Esophagus muscularis mucosa (tissue), 4 donors: ENCODE measurements at regions not wholly inside any gene's neighbourhood (a gene's known extent, or its start where the extent isn't known, plus 50 kb on each side); places are given as distances from the start of the nearest gene placed in this dataset.
"Not testable (repeated sequence)": the region's sequence is repeated elsewhere in the genome, so short reads cannot be mapped to it uniquely, and the experiment has no call there.

Source experiments
- DNase-seq: peaks from one replicate; pipeline ENCODE4 v3.0.0-alpha.2; 2017; ENCODE audit errors: extremely low spot score
- H3K27ac ChIP-seq, 4 donors: fragments of 200-600 bp; sonication (generic); replicated peaks in 1 of 4; 1 replicate in 3 of 4; 2 replicates in 1 of 4; pipeline ENCODE4 v1.5.1; 2016 to 2019; ENCODE audit warnings: mild to moderate bottlenecking in 1 of 4
- H3K27me3 ChIP-seq, 4 donors: fragments of 200-600 bp; sonication (generic); one replicate each; pipeline versions ENCODE4 v1.5.1 to v1.6.0; 2016 to 2019
- H3K36me3 ChIP-seq, 4 donors: fragments of 200-600 bp; sonication (generic); one replicate each; pipeline ENCODE4 v1.5.1; 2016 to 2019
- H3K4me1 ChIP-seq, 4 donors: fragments of 200-600 bp; sonication (generic); one replicate each; pipeline ENCODE4 v1.5.1; 2016 to 2019
- H3K4me3 ChIP-seq, 4 donors: fragments of 200-600 bp; sonication (generic); 1 replicate in 2 of 4; 2 replicates in 2 of 4; pipeline ENCODE4 v1.5.1; 2016 to 2019; ENCODE audit warnings: mild to moderate bottlenecking in 4 of 4, moderate library complexity in 1 of 4
- H3K9me3 ChIP-seq, 4 donors: fragments of 200-600 bp; sonication (generic); 1 replicate in 3 of 4; 2 replicates in 1 of 4; pipeline ENCODE4 v1.5.1; 2016 to 2019
- CTCF ChIP-seq, 3 experiments: fragments of 200-600 bp in 2 of 3; fragments of 450-650 bp in 1 of 3; sonication (generic) in 2 of 3; IDR thresholded peaks; one replicate each; pipeline ENCODE4 v1.5.1; 2017 to 2019; ENCODE audit warnings: antibody characterized with exemption in 3 of 3, mild to moderate bottlenecking in 2 of 3, moderate library complexity in 1 of 3
- EP300 ChIP-seq: sonication (generic); formaldehyde crosslinking; IDR thresholded peaks from one replicate; pipeline ENCODE4 v1.6.1; 2017; ENCODE audit warnings: antibody characterized with exemption
- POLR2A ChIP-seq: fragments of 450-650 bp; IDR thresholded peaks from one replicate; pipeline ENCODE4 v1.6.1; 2017; ENCODE audit warnings: antibody characterized with exemption, moderate library complexity, mild to moderate bottlenecking, low read depth
- POLR2AphosphoS5 ChIP-seq, 2 donors: sonication (generic); formaldehyde crosslinking; IDR thresholded peaks; one replicate each; pipeline ENCODE4 v1.6.1; 2017; ENCODE audit warnings: antibody characterized with exemption in 2 of 2
- WGBS: methylation state at CpG from one replicate; pipeline ENCODE4 v1.1.5; 2018; 5-methylcytosine and 5-hydroxymethylcytosine counted together
- intact Hi-C: fragments of 100-400 bp; cut with DNase I; formaldehyde crosslinking; loops from one replicate; pipeline ENCODE4 v1.15.1; 2023

- peak in 2 of 3 experiments; percentile 29 to 38 for TF ChIP-seq CTCF (IDR thresholded peaks at IDR 0.05)
- H3K4me3 ChIP-seq, H3K9me3 ChIP-seq, H3K36me3 ChIP-seq, H3K4me1 ChIP-seq, H3K27ac ChIP-seq, intact Hi-C loops, H3K27me3 ChIP-seq, DNase-seq: not testable (repeated sequence)
- WGBS: 0% methylated on average over 1 of the region's 6 CpGs
Observed at GRCh38 chr15:31650055-31650701, 323.5 kb downstream of the KLF13 start.

DNA sequence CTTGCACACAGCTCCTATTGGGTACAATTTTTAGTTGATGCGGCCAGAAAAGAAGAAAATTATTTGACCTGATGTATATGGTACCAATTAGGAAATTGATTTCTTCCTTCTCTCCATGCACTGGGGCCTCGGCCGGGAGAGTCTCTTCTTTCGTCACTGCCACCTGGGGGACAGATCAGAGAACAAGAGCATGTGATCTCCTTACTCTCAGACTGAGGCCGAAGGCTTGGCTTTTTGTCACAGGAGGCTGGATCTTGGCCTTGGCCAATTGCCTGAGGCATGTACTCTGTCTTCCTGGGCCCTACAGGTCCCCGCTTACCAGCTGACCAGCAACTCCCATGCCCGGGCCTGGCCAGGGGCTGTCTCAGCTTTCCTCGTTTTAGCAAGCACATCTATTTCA, 330.3 kb downstream of the KLF13 start:
- H3K27me3 ChIP-seq, intact Hi-C loops, H3K4me3 ChIP-seq, H3K27ac ChIP-seq, DNase-seq, H3K9me3 ChIP-seq, H3K4me1 ChIP-seq, H3K36me3 ChIP-seq: not testable (repeated sequence)
- 72% methylated on average over 8 of the region's 8 CpGs for WGBS

GRCh38 chr15:31660816-31661215, 334.2 kb downstream of the KLF13 start:
- H3K27ac ChIP-seq: no peak overlapping the region
- WGBS: 86% methylated on average over 4 of the region's 4 CpGs
- H3K4me3 ChIP-seq: no peak overlapping the region
- intact Hi-C loops: no loop called here
- no peaks in the 10 kb centered on the region for H3K9me3 ChIP-seq
- no peaks in the 10 kb centered on the region for H3K4me1 ChIP-seq
- TF ChIP-seq POLR2AphosphoS5 (IDR thresholded peaks at IDR 0.05): no peak
- TF ChIP-seq EP300: no peak
- TF ChIP-seq POLR2A: no peak
- TF ChIP-seq CTCF (IDR thresholded peaks at IDR 0.05): no peak
- H3K27me3 ChIP-seq: no peaks in the 10 kb centered on the region
- H3K36me3 ChIP-seq: no peaks in the 10 kb centered on the region
- no peak for DNase-seq

- H3K4me3 ChIP-seq, DNase-seq, H3K27ac ChIP-seq, H3K9me3 ChIP-seq, intact Hi-C loops, H3K4me1 ChIP-seq, H3K27me3 ChIP-seq, H3K36me3 ChIP-seq: not testable (repeated sequence)
- WGBS: 96% methylated on average over 8 of the region's 8 CpGs
Observed at GRCh38 chr15:31665732-31666131, 339.1 kb downstream of the KLF13 start.

- 84% methylated on average over 9 of the region's 11 CpGs for WGBS
- H3K27me3 ChIP-seq, DNase-seq, intact Hi-C loops, H3K27ac ChIP-seq, H3K9me3 ChIP-seq, H3K4me1 ChIP-seq, H3K4me3 ChIP-seq, H3K36me3 ChIP-seq: not testable (repeated sequence)
Observed at GRCh38 chr15:31669158-31669908, 342.7 kb downstream of the KLF13 start.

GRCh38 chr15:31673263-31673662, 346.6 kb downstream of the KLF13 start:
- DNase-seq, intact Hi-C loops, H3K27ac ChIP-seq, H3K36me3 ChIP-seq, H3K27me3 ChIP-seq, H3K4me1 ChIP-seq, H3K9me3 ChIP-seq, H3K4me3 ChIP-seq: not testable (repeated sequence)
- WGBS: 80% methylated on average over 3 of the region's 3 CpGs

DNA sequence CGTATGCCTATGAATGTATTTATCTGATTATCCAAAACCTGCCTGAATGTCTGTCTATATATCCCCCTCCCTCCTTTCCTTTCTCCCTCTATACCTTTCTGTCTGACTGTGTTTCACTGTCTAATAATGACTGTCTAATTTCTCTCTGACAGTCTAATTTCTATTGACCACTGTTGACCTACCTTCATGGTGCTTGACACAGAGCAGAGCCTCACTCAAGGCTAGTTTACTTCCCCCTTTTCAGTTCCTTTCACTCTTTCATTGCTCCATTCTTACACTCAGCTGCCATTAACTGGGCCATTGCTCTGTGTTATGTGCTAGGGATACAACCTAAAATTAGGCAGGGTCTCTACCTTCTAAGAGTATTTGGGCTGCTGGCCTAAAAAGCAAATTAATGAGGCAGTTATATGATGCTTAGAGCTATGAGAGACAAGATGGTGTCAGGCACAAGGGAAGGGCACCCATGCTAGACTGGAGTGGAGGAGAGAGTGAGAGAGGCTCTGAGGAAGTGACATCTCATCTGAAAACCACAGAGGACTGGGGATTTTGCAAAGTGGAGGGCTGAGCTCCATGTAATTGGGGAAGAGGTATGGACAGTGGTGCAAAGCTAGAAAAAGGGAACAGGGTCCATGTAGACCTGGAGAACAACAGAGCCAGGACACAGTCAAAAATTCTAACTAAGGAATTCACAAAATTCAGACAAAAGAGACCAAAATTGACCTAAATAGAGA, 348.6 kb upstream of the CHRNA7 start:
- H3K9me3 ChIP-seq, H3K4me3 ChIP-seq, DNase-seq, H3K27me3 ChIP-seq, H3K4me1 ChIP-seq, H3K36me3 ChIP-seq, intact Hi-C loops, H3K27ac ChIP-seq: not testable (repeated sequence)
- 76% methylated on average over 1 of the region's 1 CpG for WGBS

- H3K4me1 ChIP-seq, H3K27me3 ChIP-seq, DNase-seq, H3K4me3 ChIP-seq, intact Hi-C loops, H3K9me3 ChIP-seq, H3K36me3 ChIP-seq, H3K27ac ChIP-seq: not testable (repeated sequence)
- 77% methylated on average over 8 of the region's 8 CpGs for WGBS
Observed at GRCh38 chr15:31687088-31687487, 343.2 kb upstream of the CHRNA7 start.

- DNase-seq, H3K27me3 ChIP-seq, H3K9me3 ChIP-seq, H3K4me3 ChIP-seq, H3K27ac ChIP-seq, intact Hi-C loops, H3K36me3 ChIP-seq, H3K4me1 ChIP-seq: not testable (repeated sequence)
- no CpG with 5 or more reads among the region's 5 CpGs for WGBS
Observed at GRCh38 chr15:31696509-31696908, 333.8 kb upstream of the CHRNA7 start.

GRCh38 chr15:31705076-31705678, 325.1 kb upstream of the CHRNA7 start:
- H3K9me3 ChIP-seq, H3K4me3 ChIP-seq, DNase-seq, intact Hi-C loops, H3K27ac ChIP-seq, H3K36me3 ChIP-seq, H3K27me3 ChIP-seq, H3K4me1 ChIP-seq: not testable (repeated sequence)
- 60% methylated on average over 1 of the region's 7 CpGs for WGBS
